ENCODE measurements at regions not wholly inside any gene's neighbourhood (a gene's known extent, or its start where the extent isn't known, plus 50 kb on each side); places are given as distances from the start of the nearest gene placed in this dataset.
"Not testable (repeated sequence)": the region's sequence is repeated elsewhere in the genome, so short reads cannot be mapped to it uniquely, and the experiment has no call there.

DNA sequence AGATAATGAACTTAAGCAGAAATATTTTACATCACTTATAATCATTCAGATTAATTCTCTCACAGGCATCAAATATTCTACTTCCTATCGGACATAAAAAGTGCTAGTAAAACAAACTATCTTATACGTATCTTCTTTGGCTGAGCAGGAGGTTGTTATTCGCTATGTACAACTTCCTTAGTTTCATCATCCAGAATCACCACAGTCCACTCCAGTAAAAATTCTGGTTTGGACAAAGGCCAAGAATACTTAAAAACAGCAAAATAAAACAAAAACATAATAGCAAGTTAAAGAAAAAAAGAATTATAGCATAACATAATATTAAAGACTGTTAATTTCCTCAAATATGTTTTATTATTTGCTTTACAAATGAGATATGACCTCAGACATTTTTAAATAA, 1077.1 kb upstream of the CELF4 start:
- DNase-seq, result no peak
- no peak for FAIRE-seq

DNA sequence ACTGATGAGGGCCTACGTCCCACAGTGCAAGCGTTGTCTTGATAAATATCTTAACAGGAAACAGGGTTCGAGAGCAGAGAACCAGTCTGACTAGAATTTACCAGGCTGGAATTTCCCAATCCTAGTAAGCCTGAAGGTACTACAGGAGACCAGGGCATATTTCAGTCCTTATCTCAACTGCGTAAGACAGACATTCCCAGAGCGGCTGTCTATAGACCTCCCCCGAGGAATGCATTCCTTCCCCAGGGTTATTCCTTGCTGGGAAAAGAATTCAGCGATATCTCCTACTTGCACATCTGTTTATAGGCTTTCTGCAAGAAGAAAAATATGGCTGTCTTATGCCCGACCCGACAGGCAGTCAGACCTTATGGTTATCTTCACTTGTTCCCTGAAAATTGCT, 1074.1 kb upstream of the CELF4 start:
- intact Hi-C loops (cut with DNase I); H3K36me3 ChIP-seq (ENCODE audit: control insufficient read depth in 2 of 3, insufficient read depth in 3 of 3, low read length in 3 of 3); H3K4me1 ChIP-seq (ENCODE audit: control insufficient read depth in 2 of 3, insufficient read depth in 2 of 3, low read depth in 1 of 3, low read length in 3 of 3); H3K9me3 ChIP-seq (ENCODE audit: control insufficient read depth in 2 of 3, insufficient read depth in 1 of 3, low read length in 3 of 3); H3K4me3 ChIP-seq (ENCODE audit: low read length in 3 of 3); H3K9ac ChIP-seq (ENCODE audit: low read length in 3 of 3); H3K27me3 ChIP-seq (ENCODE audit: control insufficient read depth, insufficient read depth, low read length); FAIRE-seq; DNase-seq; H3K27ac ChIP-seq (ENCODE audit: low read depth in 2 of 2, low read length in 2 of 2): not testable (repeated sequence)

More for the DNA sequence above, 1077.1 kb upstream of the CELF4 start:
- H3K36me3 ChIP-seq (ENCODE audit: control insufficient read depth in 2 of 3, insufficient read depth in 3 of 3, low read length in 3 of 3), result no peaks in the 10 kb centered on the region
- no peak overlapping the region for H3K4me3 ChIP-seq (ENCODE audit: low read length in 3 of 3)
- intact Hi-C loops (cut with DNase I), result no loop called here
- H3K9ac ChIP-seq (ENCODE audit: low read length in 3 of 3), result no peak overlapping the region
- H3K4me1 ChIP-seq (ENCODE audit: control insufficient read depth in 2 of 3, insufficient read depth in 2 of 3, low read depth in 1 of 3, low read length in 3 of 3), result no peaks in the 10 kb centered on the region
- no peaks in the 10 kb centered on the region for H3K27me3 ChIP-seq (ENCODE audit: control insufficient read depth, insufficient read depth, low read length)
- TF ChIP-seq, protein P1, sequence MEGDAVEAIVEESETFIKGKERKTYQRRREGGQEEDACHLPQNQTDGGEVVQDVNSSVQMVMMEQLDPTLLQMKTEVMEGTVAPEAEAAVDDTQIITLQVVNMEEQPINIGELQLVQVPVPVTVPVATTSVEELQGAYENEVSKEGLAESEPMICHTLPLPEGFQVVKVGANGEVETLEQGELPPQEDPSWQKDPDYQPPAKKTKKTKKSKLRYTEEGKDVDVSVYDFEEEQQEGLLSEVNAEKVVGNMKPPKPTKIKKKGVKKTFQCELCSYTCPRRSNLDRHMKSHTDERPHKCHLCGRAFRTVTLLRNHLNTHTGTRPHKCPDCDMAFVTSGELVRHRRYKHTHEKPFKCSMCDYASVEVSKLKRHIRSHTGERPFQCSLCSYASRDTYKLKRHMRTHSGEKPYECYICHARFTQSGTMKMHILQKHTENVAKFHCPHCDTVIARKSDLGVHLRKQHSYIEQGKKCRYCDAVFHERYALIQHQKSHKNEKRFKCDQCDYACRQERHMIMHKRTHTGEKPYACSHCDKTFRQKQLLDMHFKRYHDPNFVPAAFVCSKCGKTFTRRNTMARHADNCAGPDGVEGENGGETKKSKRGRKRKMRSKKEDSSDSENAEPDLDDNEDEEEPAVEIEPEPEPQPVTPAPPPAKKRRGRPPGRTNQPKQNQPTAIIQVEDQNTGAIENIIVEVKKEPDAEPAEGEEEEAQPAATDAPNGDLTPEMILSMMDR (IDR thresholded peaks at IDR 0.05; ENCODE audit: borderline replicate concordance, extremely low read depth, insufficient read depth), result no peak
- peaks cover 0 to 8% (median 2%) of the 10 kb centered on the region in 3 donors for H3K9me3 ChIP-seq (ENCODE audit: control insufficient read depth in 2 of 3, insufficient read depth in 1 of 3, low read length in 3 of 3)
- no peak overlapping the region for H3K27ac ChIP-seq (ENCODE audit: low read depth in 2 of 2, low read length in 2 of 2)

DNA sequence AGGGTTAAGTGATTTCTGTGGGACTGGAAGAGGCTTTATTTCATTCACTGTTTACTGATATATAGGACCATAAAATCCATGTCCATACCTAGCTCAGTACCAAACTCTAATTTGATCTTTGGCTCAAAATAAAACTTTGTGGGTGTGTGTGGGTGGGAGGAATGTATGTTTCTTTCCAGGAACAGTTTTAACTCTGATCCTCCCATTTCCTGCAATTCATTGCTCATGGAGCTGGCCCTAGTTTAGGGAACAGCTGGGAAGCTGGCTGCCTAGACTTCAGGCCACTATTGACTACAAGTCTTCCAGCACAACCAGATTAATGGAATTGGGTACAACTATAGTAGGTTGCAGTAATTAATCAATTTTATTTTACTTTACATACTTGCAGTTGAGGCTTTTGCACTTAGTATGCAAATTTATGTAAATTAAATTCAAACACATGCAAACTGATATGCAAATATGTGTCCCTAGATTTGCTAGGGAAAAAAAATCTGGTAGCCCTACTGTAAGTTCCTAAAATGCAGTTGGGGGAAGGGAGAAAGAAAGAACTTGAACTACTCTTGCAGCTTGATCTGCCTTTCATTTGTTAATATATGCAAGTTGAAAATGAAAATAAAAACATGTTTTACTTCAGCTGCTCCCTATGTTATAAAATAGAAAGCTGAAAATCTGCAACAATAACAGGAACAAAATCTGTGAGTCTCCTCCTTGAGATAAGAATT, 1070.3 kb upstream of the CELF4 start:
- no peaks in the 10 kb centered on the region for H3K4me1 ChIP-seq (ENCODE audit: control insufficient read depth in 2 of 3, insufficient read depth in 2 of 3, low read depth in 1 of 3, low read length in 3 of 3)
- H3K4me3 ChIP-seq (ENCODE audit: low read length in 3 of 3), result no peak overlapping the region
- no peak for FAIRE-seq
- TF ChIP-seq, protein P1 (IDR thresholded peaks at IDR 0.05; ENCODE audit: borderline replicate concordance, extremely low read depth, insufficient read depth), result no peak
- no peak overlapping the region for H3K27ac ChIP-seq (ENCODE audit: low read depth in 2 of 2, low read length in 2 of 2)
- H3K27me3 ChIP-seq (ENCODE audit: control insufficient read depth, insufficient read depth, low read length), result no peaks in the 10 kb centered on the region
- H3K9ac ChIP-seq (ENCODE audit: low read length in 3 of 3), result no peak overlapping the region
- H3K9me3 ChIP-seq (ENCODE audit: control insufficient read depth in 2 of 3, insufficient read depth in 1 of 3, low read length in 3 of 3), result peaks cover 0 to 8% (median 2%) of the 10 kb centered on the region in 3 donors
- H3K36me3 ChIP-seq (ENCODE audit: control insufficient read depth in 2 of 3, insufficient read depth in 3 of 3, low read length in 3 of 3), result no peaks in the 10 kb centered on the region
- intact Hi-C loops (cut with DNase I), result no loop called here
- peak in 3 of 5 donors; percentile 10 to 74 (median 19) for DNase-seq

DNA sequence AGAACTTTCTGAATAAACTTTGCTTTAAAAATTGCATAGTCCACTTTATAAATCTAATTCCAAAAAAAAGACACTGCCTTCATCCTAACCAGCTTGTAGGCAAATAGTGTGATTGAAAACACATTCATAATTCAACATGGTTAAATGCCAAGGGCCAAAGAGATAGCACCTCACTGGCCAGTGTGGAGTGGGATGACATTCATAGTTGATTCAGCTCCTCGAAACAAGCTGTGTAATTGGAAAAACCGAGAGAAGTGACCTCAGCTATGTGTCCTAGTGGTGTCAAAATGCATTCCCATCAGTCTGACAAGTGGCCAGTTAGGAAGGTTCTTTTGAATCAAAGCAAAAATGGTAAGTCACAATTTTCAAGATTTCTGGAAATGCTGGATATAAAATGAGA, 1068.5 kb upstream of the CELF4 start:
- Histone ChIP-seq H3K4me1 (ENCODE audit: control insufficient read depth in 2 of 3, insufficient read depth in 2 of 3, low read depth in 1 of 3, low read length in 3 of 3) (no peaks in the 10 kb centered on the region), H3K36me3 (ENCODE audit: control insufficient read depth in 2 of 3, insufficient read depth in 3 of 3, low read length in 3 of 3) (no peaks in the 10 kb centered on the region), H3K9ac (ENCODE audit: low read length in 3 of 3) (no peak overlapping the region), H3K4me3 (ENCODE audit: low read length in 3 of 3) (no peak overlapping the region), H3K27ac (ENCODE audit: low read depth in 2 of 2, low read length in 2 of 2) (no peak overlapping the region), H3K27me3 (ENCODE audit: control insufficient read depth, insufficient read depth, low read length) (no peaks in the 10 kb centered on the region), H3K9me3 (ENCODE audit: control insufficient read depth in 2 of 3, insufficient read depth in 1 of 3, low read length in 3 of 3) (peaks cover 0 to 3% (median under 1%) of the 10 kb centered on the region in 3 donors)
- intact Hi-C loops (cut with DNase I), result no loop called here
- DNase-seq (no peak), FAIRE-seq (no peak)
- TF ChIP-seq, protein P1 (IDR thresholded peaks at IDR 0.05; ENCODE audit: borderline replicate concordance, extremely low read depth, insufficient read depth), result no peak
